22Rv1 (cell line): ENCODE measurements at regions not wholly inside any gene's neighbourhood (a gene's known extent, or its start where the extent isn't known, plus 50 kb on each side); places are given as distances from the start of the nearest gene placed in this dataset.

ENCODE experiments used
- ZFX ChIP-seq: fragments of 450-650 bp; IDR thresholded peaks from 2 replicates; pipeline ENCODE4 v1.6.1; 2017; ENCODE audit warnings: antibody characterized with exemption, borderline replicate concordance
- TF ChIP-seq, protein P1 (sequence below): fragments of 450-650 bp; IDR thresholded peaks from 2 replicates; pipeline ENCODE4 v1.5.1; 2017; ENCODE audit warnings: mild to moderate bottlenecking

- TF ChIP-seq, protein P1, sequence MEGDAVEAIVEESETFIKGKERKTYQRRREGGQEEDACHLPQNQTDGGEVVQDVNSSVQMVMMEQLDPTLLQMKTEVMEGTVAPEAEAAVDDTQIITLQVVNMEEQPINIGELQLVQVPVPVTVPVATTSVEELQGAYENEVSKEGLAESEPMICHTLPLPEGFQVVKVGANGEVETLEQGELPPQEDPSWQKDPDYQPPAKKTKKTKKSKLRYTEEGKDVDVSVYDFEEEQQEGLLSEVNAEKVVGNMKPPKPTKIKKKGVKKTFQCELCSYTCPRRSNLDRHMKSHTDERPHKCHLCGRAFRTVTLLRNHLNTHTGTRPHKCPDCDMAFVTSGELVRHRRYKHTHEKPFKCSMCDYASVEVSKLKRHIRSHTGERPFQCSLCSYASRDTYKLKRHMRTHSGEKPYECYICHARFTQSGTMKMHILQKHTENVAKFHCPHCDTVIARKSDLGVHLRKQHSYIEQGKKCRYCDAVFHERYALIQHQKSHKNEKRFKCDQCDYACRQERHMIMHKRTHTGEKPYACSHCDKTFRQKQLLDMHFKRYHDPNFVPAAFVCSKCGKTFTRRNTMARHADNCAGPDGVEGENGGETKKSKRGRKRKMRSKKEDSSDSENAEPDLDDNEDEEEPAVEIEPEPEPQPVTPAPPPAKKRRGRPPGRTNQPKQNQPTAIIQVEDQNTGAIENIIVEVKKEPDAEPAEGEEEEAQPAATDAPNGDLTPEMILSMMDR, result no peak
- TF ChIP-seq ZFX, result no peak
Measured at GRCh38 chr5:130624805-130625204, 540.3 kb downstream of the HINT1 start.
